ENCODE measurements at regions not wholly inside any gene's neighbourhood (a gene's known extent, or its start where the extent isn't known, plus 50 kb on each side); places are given as distances from the start of the nearest gene placed in this dataset.

GRCh38 chr18:22290004-22290403 lies 120.6 kb downstream of the GATA6 start:
- Histone ChIP-seq H3K9me3 (no peaks in the 10 kb centered on the region), H2AFZ (ENCODE audit: low read depth) (no peak overlapping the region), H3K4me2 (no peak overlapping the region), H3K27me3 (ENCODE audit: insufficient read depth) (peaks cover 4% of the 10 kb centered on the region; the same call in 1 of the 2 replicates), H3K79me2 (ENCODE audit: insufficient read depth) (no peaks in the 10 kb centered on the region), H3K36me3 (replicated peaks in 1 of 2; ENCODE audit: control insufficient read depth in 1 of 2, insufficient read depth in 2 of 2, low read length in 1 of 2) (no peaks in the 10 kb centered on the region), H3K9ac (no peak overlapping the region), H3K27ac (ENCODE audit: low read depth in 2 of 2, low read length in 1 of 2) (no peak overlapping the region), H4K20me1 (ENCODE audit: insufficient read depth) (no peaks in the 10 kb centered on the region), H3F3A (replicated peaks; ENCODE audit: insufficient read depth) (no peaks in the 10 kb centered on the region), H3K4me1 (ENCODE audit: control insufficient read depth in 1 of 2, insufficient read depth in 2 of 2, low read depth in 1 of 2, low read length in 1 of 2) (no peaks in the 10 kb centered on the region), H3K4me3 (ENCODE audit: low read depth in 2 of 2, low read length in 1 of 2) (no peak overlapping the region), H3K9me2 (no peaks in the 10 kb centered on the region)
- ChIA-PET POLR2A (no interaction called here), CTCF (no interaction called here)
- WGBS (ENCODE audit: low lambda C conversion rate) = 5% methylated on average over 1 of the region's 1 CpG
- TF ChIP-seq USF2 (IDR thresholded peaks at IDR 0.05; ENCODE audit: borderline replicate concordance, low read depth, low read length) (no peak), FOXJ3 (CRISPR knock-in tag; IDR thresholded peaks at IDR 0.05) (no peak), FOSL2 (IDR thresholded peaks at IDR 0.05; ENCODE audit: borderline replicate concordance, low read depth) (no peak), NFIC (IDR thresholded peaks at IDR 0.05; ENCODE audit: borderline replicate concordance) (no peak), RXRA (IDR thresholded peaks at IDR 0.05; ENCODE audit: borderline replicate concordance, low read depth) (no peak), TEAD4 (IDR thresholded peaks at IDR 0.05; ENCODE audit: borderline replicate concordance, insufficient read depth) (no peak), MXI1 (IDR thresholded peaks at IDR 0.05; ENCODE audit: low read depth, low read length) (no peak)
- DNase-seq = no peak

GRCh38 chr18:22286585-22286984 lies 117.2 kb downstream of the GATA6 start:
- Histone ChIP-seq H3K4me2 (no peak overlapping the region), H3K9me2 (no peaks in the 10 kb centered on the region), H3K9ac (no peak overlapping the region), H3K27me3 (ENCODE audit: insufficient read depth) (0 out of 2 replicates have a peak, but pooled peaks cover 4% of the 10 kb centered on the region), H3K27ac (ENCODE audit: low read depth in 2 of 2, low read length in 1 of 2) (no peak overlapping the region), H3F3A (replicated peaks; ENCODE audit: insufficient read depth) (no peaks in the 10 kb centered on the region), H3K36me3 (replicated peaks in 1 of 2; ENCODE audit: control insufficient read depth in 1 of 2, insufficient read depth in 2 of 2, low read length in 1 of 2) (no peaks in the 10 kb centered on the region), H3K4me1 (ENCODE audit: control insufficient read depth in 1 of 2, insufficient read depth in 2 of 2, low read depth in 1 of 2, low read length in 1 of 2) (no peaks in the 10 kb centered on the region), H4K20me1 (ENCODE audit: insufficient read depth) (no peaks in the 10 kb centered on the region), H2AFZ (ENCODE audit: low read depth) (no peak overlapping the region), H3K9me3 (no peaks in the 10 kb centered on the region), H3K4me3 (ENCODE audit: low read depth in 2 of 2, low read length in 1 of 2) (no peak overlapping the region), H3K79me2 (ENCODE audit: insufficient read depth) (no peaks in the 10 kb centered on the region)
- CTCF ChIA-PET = no interaction called here
- POLR2A ChIA-PET = no interaction called here
- TF ChIP-seq REST (IDR thresholded peaks at IDR 0.05; ENCODE audit: low read depth, low read length) = no peak
- no peak for TF ChIP-seq YY1 (IDR thresholded peaks at IDR 0.05; ENCODE audit: low read depth)
- no peak for TF ChIP-seq NFIC (IDR thresholded peaks at IDR 0.05; ENCODE audit: borderline replicate concordance)
- no peak for TF ChIP-seq USF1 (IDR thresholded peaks at IDR 0.05; ENCODE audit: borderline replicate concordance, low read depth)
- TF ChIP-seq SIN3A (IDR thresholded peaks at IDR 0.05; ENCODE audit: borderline replicate concordance, low read depth, low read length) = no peak
- no peak for TF ChIP-seq CHD2 (IDR thresholded peaks at IDR 0.05; ENCODE audit: low read length, partially characterized antibody)
- no peak for TF ChIP-seq FOXJ3 (CRISPR knock-in tag; IDR thresholded peaks at IDR 0.05)
- TF ChIP-seq IRF3 (IDR thresholded peaks at IDR 0.05; ENCODE audit: low read depth, low read length) = no peak
- no peak for TF ChIP-seq GABPA (IDR thresholded peaks at IDR 0.05; ENCODE audit: low read depth)
- no peak for TF ChIP-seq RFX5 (IDR thresholded peaks at IDR 0.05; ENCODE audit: low read length)
- WGBS (ENCODE audit: low lambda C conversion rate) = 0% methylated on average over 3 of the region's 5 CpGs
- DNase-seq = no peak

All from SK-N-SH (cell line).